PC-3 (cell line): ENCODE measurements at regions not wholly inside any gene's neighbourhood (a gene's known extent, or its start where the extent isn't known, plus 50 kb on each side); places are given as distances from the start of the nearest gene placed in this dataset.

ENCODE experiments used
- ATAC-seq: fragments of 200-7000 bp; cut with Tn5 transposase; 2 replicates; pipeline ENCODE4 v1.9.1; 2020; ENCODE audit warnings: mild to moderate bottlenecking, moderate library complexity
- BruUV-seq: library from RNA; stranded (reverse); fragments of 400-500 nt; replicated peaks from 2 replicates; lab custom pipeline; 2021; lab: Mats Ljungman, UMichigan
- CTCF ChIA-PET: fragments of 300-600 bp; sonication (Branson Sonifier 250); formaldehyde crosslinking; loops from one replicate; lab custom pipeline; 2022; ENCODE audit warnings: antibody characterized with exemption; lab: Charles Lee
- POLR2A ChIA-PET: fragments of 300-600 bp; sonication (Branson Sonifier 250); formaldehyde crosslinking; loops from one replicate; lab custom pipeline; 2022; ENCODE audit warnings: antibody characterized with exemption; ENCODE audit not compliant: unreplicated experiment; lab: Charles Lee
- DNase-seq: peaks from one replicate; pipeline ENCODE4 v3.0.0-alpha.2; 2015
- H2AFZ ChIP-seq: fragments of 300-600 bp; sonication (generic); 2 replicates; pipeline ENCODE4 v1.6.0; 2016; ENCODE audit warnings: antibody characterized with exemption, low read length
- H3F3A ChIP-seq: fragments of 300-600 bp; sonication (generic); one replicate; pipeline ENCODE4 v1.6.0; 2017; ENCODE audit warnings: antibody characterized with exemption, low read length, control low read depth, mild to moderate bottlenecking; ENCODE audit not compliant: unreplicated experiment
- H3K27ac ChIP-seq: fragments of 300-600 bp; sonication (generic); 2 replicates; pipeline ENCODE4 v1.5.1; 2016; ENCODE audit warnings: mild to moderate bottlenecking, low read length
- H3K27me3 ChIP-seq: fragments of 300-600 bp; sonication (generic); 2 replicates; pipeline ENCODE4 v1.6.1; 2016; ENCODE audit warnings: low read length, mixed read lengths
- H3K36me3 ChIP-seq: fragments of 300-600 bp; sonication (generic); 2 replicates; pipeline ENCODE4 v1.6.1; 2016; ENCODE audit warnings: low read depth, mixed run types, low read length, mixed read lengths
- H3K4me1 ChIP-seq: fragments of 300-600 bp; sonication (generic); 2 replicates; pipeline ENCODE4 v1.5.1; 2016; ENCODE audit warnings: low read length; ENCODE audit not compliant: insufficient read depth
- H3K4me2 ChIP-seq: fragments of 300-600 bp; sonication (generic); 2 replicates; pipeline ENCODE4 v1.6.0; 2016; ENCODE audit warnings: low read length
- H3K4me3 ChIP-seq: fragments of 300-600 bp; sonication (generic); 2 replicates; pipeline ENCODE4 v1.5.1; 2016; ENCODE audit warnings: mild to moderate bottlenecking, low read length, mixed read lengths
- H3K79me2 ChIP-seq: fragments of 300-600 bp; sonication (generic); 2 replicates; pipeline ENCODE4 v1.6.1; 2017; ENCODE audit warnings: low read length, mixed read lengths
- H3K9ac ChIP-seq: fragments of 300-600 bp; sonication (generic); 2 replicates; pipeline ENCODE4 v1.6.0; 2016; ENCODE audit warnings: mild to moderate bottlenecking, low read length
- H3K9me2 ChIP-seq: fragments of 300-600 bp; sonication (generic); replicated peaks from 2 replicates; pipeline ENCODE4 v1.6.1; 2016; ENCODE audit warnings: mixed run types, low read length, mixed read lengths
- H3K9me3 ChIP-seq: fragments of 300-600 bp; sonication (generic); 2 replicates; pipeline ENCODE4 v1.6.1; 2016; ENCODE audit warnings: low read length, mixed read lengths
- H4K20me1 ChIP-seq: fragments of 300-600 bp; sonication (generic); 2 replicates; pipeline ENCODE4 v1.6.1; 2016; ENCODE audit warnings: low read length, mixed read lengths
- EZH2 ChIP-seq: fragments of 300-600 bp; sonication (generic); IDR thresholded peaks from one replicate; pipeline ENCODE4 v1.6.1; 2017; ENCODE audit warnings: antibody characterized with exemption, mild to moderate bottlenecking, low read length; ENCODE audit not compliant: unreplicated experiment
- EZH2phosphoT487 ChIP-seq: fragments of 300-600 bp; sonication (generic); IDR thresholded peaks from 2 replicates; pipeline ENCODE4 v1.6.1; 2018; ENCODE audit warnings: mild to moderate bottlenecking, antibody characterized with exemption, low read length, borderline replicate concordance
- intact Hi-C: fragments of 100-400 bp; cut with micrococcal nuclease; formaldehyde crosslinking; loops from 2 replicates; pipeline ENCODE4 v1.9.0; 2023
- TF ChIP-seq, protein P1 (sequence below): fragments of 300-600 bp; sonication (generic); conservative IDR thresholded peaks from 2 replicates; pipeline ENCODE4 v1.5.1; 2017; ENCODE audit warnings: antibody characterized with exemption, low read depth, mild to moderate bottlenecking, low read length

DNA sequence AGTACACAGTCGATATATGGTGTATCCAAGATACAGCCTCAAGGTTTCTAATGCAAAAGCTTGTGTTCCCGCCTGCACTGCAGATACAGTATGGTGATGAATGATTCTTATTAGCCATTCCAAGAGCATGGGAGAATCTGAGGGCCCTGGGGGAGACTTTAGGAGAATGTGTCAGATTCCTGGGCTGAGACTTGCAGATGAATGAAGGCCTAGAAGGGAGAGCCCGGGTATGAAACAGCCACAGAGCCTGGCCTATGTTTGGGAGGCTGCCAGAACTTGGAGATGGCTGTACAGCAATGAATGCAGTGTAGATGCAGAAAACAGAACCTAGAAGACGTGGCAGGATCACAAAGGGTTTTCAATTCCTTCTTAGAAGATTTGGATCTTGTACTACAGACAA is 510.7 kb downstream of the HAPSTR1 start:
- ChIA-PET POLR2A (no interaction called here), CTCF (no interaction called here)
- Histone ChIP-seq H3K9me3 (no peaks in the 10 kb centered on the region), H3K27me3 (no peaks in the 10 kb centered on the region), H4K20me1 (no peaks in the 10 kb centered on the region), H3K4me2 (no peak overlapping the region), H2AFZ (no peak overlapping the region), H3K4me3 (no peak overlapping the region), H3K9ac (no peak overlapping the region), H3F3A (no peaks in the 10 kb centered on the region), H3K36me3 (no peaks in the 10 kb centered on the region), H3K27ac (no peak overlapping the region), H3K79me2 (no peaks in the 10 kb centered on the region), H3K4me1 (no peaks in the 10 kb centered on the region), H3K9me2 (no peaks in the 10 kb centered on the region)
- no peak for ATAC-seq
- DNase-seq, result no peak
- BruUV-seq, result no TSS peak
- TF ChIP-seq, protein P1, sequence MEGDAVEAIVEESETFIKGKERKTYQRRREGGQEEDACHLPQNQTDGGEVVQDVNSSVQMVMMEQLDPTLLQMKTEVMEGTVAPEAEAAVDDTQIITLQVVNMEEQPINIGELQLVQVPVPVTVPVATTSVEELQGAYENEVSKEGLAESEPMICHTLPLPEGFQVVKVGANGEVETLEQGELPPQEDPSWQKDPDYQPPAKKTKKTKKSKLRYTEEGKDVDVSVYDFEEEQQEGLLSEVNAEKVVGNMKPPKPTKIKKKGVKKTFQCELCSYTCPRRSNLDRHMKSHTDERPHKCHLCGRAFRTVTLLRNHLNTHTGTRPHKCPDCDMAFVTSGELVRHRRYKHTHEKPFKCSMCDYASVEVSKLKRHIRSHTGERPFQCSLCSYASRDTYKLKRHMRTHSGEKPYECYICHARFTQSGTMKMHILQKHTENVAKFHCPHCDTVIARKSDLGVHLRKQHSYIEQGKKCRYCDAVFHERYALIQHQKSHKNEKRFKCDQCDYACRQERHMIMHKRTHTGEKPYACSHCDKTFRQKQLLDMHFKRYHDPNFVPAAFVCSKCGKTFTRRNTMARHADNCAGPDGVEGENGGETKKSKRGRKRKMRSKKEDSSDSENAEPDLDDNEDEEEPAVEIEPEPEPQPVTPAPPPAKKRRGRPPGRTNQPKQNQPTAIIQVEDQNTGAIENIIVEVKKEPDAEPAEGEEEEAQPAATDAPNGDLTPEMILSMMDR, result no peak
- TF ChIP-seq EZH2 (no peak), EZH2phosphoT487 (no peak)
- intact Hi-C loops, result no loop called here

DNA sequence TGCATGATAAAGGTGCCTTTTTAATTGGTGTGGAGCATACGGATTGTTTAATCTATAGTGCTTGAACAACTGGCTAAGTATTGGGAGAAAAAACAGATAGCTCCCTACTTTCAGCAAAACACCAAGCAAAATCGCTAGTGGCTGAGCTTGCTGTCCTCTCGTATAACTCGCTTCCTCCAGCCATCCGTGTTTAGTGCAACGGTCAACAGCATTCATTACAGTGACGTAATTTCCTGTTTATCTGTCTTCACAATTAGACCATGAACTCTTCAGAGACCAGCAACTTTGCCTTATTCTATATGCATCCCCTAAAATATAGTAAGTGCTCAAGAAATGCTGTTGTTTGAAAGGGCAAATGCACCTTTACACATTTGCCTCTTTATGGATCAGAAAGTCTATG is 511.9 kb downstream of the HAPSTR1 start:
- no TSS peak for BruUV-seq
- CTCF ChIA-PET, result no interaction called here
- ATAC-seq, result no peak

DNA sequence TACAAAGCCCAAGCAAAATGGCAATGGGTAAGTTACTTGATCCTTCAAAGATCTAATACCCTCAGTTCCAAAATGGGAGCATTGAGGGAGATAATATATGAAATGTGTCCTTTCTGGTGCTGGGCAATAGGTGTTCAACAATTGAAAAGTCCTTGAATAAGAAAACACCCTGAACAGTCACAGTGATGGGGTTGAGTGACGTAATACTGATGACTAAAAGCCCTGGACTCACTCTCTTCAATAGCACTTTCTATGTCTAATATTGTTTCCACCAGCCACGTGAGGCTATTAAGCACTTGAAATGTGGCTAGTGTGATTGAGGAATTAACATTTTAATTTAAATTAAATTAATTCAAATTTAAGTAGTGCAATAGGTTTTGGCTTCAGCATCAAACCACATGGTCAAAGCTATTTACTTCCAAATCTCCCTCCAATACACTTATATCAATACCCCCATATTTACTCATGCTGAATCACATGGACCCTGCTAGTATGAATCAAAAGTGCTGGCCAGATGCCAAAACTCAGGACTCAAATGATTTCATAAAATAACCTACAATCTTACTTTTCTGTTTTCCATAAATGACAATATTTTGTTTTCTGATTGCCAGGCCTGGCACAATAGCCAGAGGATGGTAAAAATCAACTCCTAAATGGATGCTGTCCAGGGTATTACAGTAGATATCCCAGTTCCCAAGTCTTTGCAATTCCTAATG is 516.2 kb downstream of the HAPSTR1 start:
- Histone ChIP-seq H2AFZ (no peak overlapping the region), H3K4me3 (no peak overlapping the region), H3K9ac (no peak overlapping the region), H3K4me1 (no peaks in the 10 kb centered on the region), H3K9me3 (no peaks in the 10 kb centered on the region), H4K20me1 (no peaks in the 10 kb centered on the region), H3K9me2 (no peaks in the 10 kb centered on the region), H3F3A (no peaks in the 10 kb centered on the region), H3K4me2 (no peak overlapping the region), H3K36me3 (no peaks in the 10 kb centered on the region), H3K27me3 (no peaks in the 10 kb centered on the region), H3K79me2 (no peaks in the 10 kb centered on the region), H3K27ac (no peak overlapping the region)
- TF ChIP-seq EZH2phosphoT487 (no peak), EZH2 (no peak)
- TF ChIP-seq, protein P1, result no peak
- intact Hi-C loops, result no loop called here
- DNase-seq (no peak), ATAC-seq (no peak)
- CTCF ChIA-PET, result no interaction called here
- no TSS peak for BruUV-seq
- POLR2A ChIA-PET, result no interaction called here

More for the DNA sequence above, 511.9 kb downstream of the HAPSTR1 start:
- Histone ChIP-seq H3F3A (no peaks in the 10 kb centered on the region), H3K27me3 (no peaks in the 10 kb centered on the region), H3K27ac (no peak overlapping the region), H3K4me1 (no peaks in the 10 kb centered on the region), H3K9ac (no peak overlapping the region), H3K9me3 (no peaks in the 10 kb centered on the region), H3K4me3 (no peak overlapping the region), H3K36me3 (no peaks in the 10 kb centered on the region), H3K9me2 (no peaks in the 10 kb centered on the region), H3K79me2 (no peaks in the 10 kb centered on the region), H3K4me2 (no peak overlapping the region), H4K20me1 (no peaks in the 10 kb centered on the region), H2AFZ (no peak overlapping the region)
- DNase-seq, result no peak
- no peak for TF ChIP-seq EZH2
- TF ChIP-seq EZH2phosphoT487, result no peak
- TF ChIP-seq, protein P1, result no peak
- POLR2A ChIA-PET, result no interaction called here
- intact Hi-C loops, result no loop called here
